ENCODE measurements at regions not wholly inside any gene's neighbourhood (a gene's known extent, or its start where the extent isn't known, plus 50 kb on each side); places are given as distances from the start of the nearest gene placed in this dataset.

DNA sequence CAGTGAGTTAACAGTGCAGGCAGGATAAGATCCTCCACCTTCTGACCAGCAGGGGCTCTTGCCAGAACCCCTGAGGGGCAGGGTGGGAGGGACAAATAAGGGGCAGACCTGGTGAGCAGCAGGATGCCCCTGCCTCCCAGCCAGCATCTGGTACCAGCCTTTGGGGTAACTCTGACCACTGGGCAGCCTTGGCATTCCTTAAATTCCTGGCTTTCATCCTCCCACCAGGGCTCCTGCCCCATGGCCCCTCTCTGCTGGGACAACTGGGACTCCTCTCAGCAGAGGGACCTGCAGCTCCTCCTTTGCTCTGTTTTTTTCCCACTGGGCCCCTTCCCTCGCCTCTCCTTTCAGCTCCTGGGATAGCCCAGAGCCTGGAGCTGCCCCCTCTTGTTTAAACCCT, 98.0 kb upstream of the CD82 start:
- TF ChIP-seq, protein P1, sequence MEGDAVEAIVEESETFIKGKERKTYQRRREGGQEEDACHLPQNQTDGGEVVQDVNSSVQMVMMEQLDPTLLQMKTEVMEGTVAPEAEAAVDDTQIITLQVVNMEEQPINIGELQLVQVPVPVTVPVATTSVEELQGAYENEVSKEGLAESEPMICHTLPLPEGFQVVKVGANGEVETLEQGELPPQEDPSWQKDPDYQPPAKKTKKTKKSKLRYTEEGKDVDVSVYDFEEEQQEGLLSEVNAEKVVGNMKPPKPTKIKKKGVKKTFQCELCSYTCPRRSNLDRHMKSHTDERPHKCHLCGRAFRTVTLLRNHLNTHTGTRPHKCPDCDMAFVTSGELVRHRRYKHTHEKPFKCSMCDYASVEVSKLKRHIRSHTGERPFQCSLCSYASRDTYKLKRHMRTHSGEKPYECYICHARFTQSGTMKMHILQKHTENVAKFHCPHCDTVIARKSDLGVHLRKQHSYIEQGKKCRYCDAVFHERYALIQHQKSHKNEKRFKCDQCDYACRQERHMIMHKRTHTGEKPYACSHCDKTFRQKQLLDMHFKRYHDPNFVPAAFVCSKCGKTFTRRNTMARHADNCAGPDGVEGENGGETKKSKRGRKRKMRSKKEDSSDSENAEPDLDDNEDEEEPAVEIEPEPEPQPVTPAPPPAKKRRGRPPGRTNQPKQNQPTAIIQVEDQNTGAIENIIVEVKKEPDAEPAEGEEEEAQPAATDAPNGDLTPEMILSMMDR (IDR thresholded peaks at IDR 0.05) = no peak
- TF ChIP-seq POLR2A (IDR thresholded peaks at IDR 0.05) = no peak
